ENCODE measurements at regions not wholly inside any gene's neighbourhood (a gene's known extent, or its start where the extent isn't known, plus 50 kb on each side); places are given as distances from the start of the nearest gene placed in this dataset.

GRCh38 chr1:219466766-219467165, 146.1 kb downstream of the ZC3H11B start:
- TF ChIP-seq FOXA1 (IDR thresholded peaks at IDR 0.05): no peak
- no peak for TF ChIP-seq HDGF (IDR thresholded peaks at IDR 0.05; ENCODE audit: borderline replicate concordance)
- TF ChIP-seq LEF1 (IDR thresholded peaks at IDR 0.05; ENCODE audit: borderline replicate concordance): no peak
- no peak for TF ChIP-seq PKNOX1 (IDR thresholded peaks at IDR 0.05)
- no peak for TF ChIP-seq FOXM1 (IDR thresholded peaks at IDR 0.05; ENCODE audit: borderline replicate concordance)
- TF ChIP-seq BHLHE40 (IDR thresholded peaks at IDR 0.05; ENCODE audit: borderline replicate concordance): no peak
- TF ChIP-seq TARDBP (IDR thresholded peaks at IDR 0.05): no peak
- TF ChIP-seq L3MBTL2 (conservative IDR thresholded peaks at IDR 0.05): no peak
- no peak for TF ChIP-seq SUZ12 (IDR thresholded peaks at IDR 0.05)

Data from HEK293T (cell line).